ENCODE measurements at regions not wholly inside any gene's neighbourhood (a gene's known extent, or its start where the extent isn't known, plus 50 kb on each side); places are given as distances from the start of the nearest gene placed in this dataset.

GRCh38 chr13:81988567-81988966 lies 1647.6 kb upstream of the SPRY2 start:
- Histone ChIP-seq H3K9me2 (ENCODE audit: insufficient read depth) (no peaks in the 10 kb centered on the region), H3K79me2 (replicated peaks; ENCODE audit: insufficient read depth) (no peaks in the 10 kb centered on the region), H3F3A (replicated peaks; ENCODE audit: low read depth) (no peaks in the 10 kb centered on the region), H3K4me3 (no peak overlapping the region), H3K4me2 (peak overlapping the region; percentile 23), H2AFZ (no peak overlapping the region), H3K27me3 (ENCODE audit: insufficient read depth) (peaks cover 27% of the 10 kb centered on the region), H3K4me1 (ENCODE audit: insufficient read depth) (peaks cover 57% of the 10 kb centered on the region), H4K20me1 (replicated peaks; ENCODE audit: insufficient read depth) (no peaks in the 10 kb centered on the region), H3K27ac (ENCODE audit: low read depth) (no peak overlapping the region), H3K36me3 (ENCODE audit: insufficient read depth) (no peaks in the 10 kb centered on the region)
- TF ChIP-seq EZH2 (IDR thresholded peaks at IDR 0.05; ENCODE audit: low read depth, unreplicated experiment) (no peak), CREB1 (CRISPR knock-in tag; IDR thresholded peaks at IDR 0.05; ENCODE audit: low read depth) (no peak), ZNF114 (CRISPR knock-in tag; IDR thresholded peaks at IDR 0.05) (no peak), NANOG (IDR thresholded peaks at IDR 0.05; ENCODE audit: borderline replicate concordance) (no peak), EZH2phosphoT487 (IDR thresholded peaks at IDR 0.05; ENCODE audit: unreplicated experiment) (no peak), JUNB (IDR thresholded peaks at IDR 0.05; ENCODE audit: unreplicated experiment) (no peak), ZNF462 (CRISPR knock-in tag; IDR thresholded peaks at IDR 0.05) (no peak), ETS1 (IDR thresholded peaks at IDR 0.05) (no peak)
- H3K4me1 Mint-ChIP-seq, result peaks cover 54% of the 10 kb centered on the region
- no peak overlapping the region for H3K27ac Mint-ChIP-seq
- H3K27me3 Mint-ChIP-seq (ENCODE audit: insufficient read depth, low read depth, poor library complexity), result peaks cover 26% of the 10 kb centered on the region
- no peak for DNase-seq (ENCODE audit: low spot score)
- peaks cover 5% of the 10 kb centered on the region; the same call in 1 of the 3 replicates for H3K9me3 Mint-ChIP-seq
- peaks cover 3% of the 10 kb centered on the region; the same call in 2 of the 3 replicates for H3K36me3 Mint-ChIP-seq (ENCODE audit: low read depth)
- no peak for ATAC-seq
- no peak overlapping the region for H3K4me3 Mint-ChIP-seq
